HG03045 (cell line): ENCODE measurements at regions not wholly inside any gene's neighbourhood (a gene's known extent, or its start where the extent isn't known, plus 50 kb on each side); places are given as distances from the start of the nearest gene placed in this dataset.

Experiments used
- ATAC-seq: cut with Tn5 transposase; IDR thresholded peaks from one replicate; pipeline ENCODE4 v1.9.1; 2021; ENCODE audit warnings: mild to moderate bottlenecking, moderate library complexity; ENCODE audit not compliant: unreplicated experiment

- no peak for ATAC-seq
Observed at GRCh38 chr15:97718509-97718908, 242.0 kb upstream of the ARRDC4 start.

GRCh38 chr15:97728791-97729190, 231.7 kb upstream of the ARRDC4 start:
- no peak for ATAC-seq

- ATAC-seq: no peak
Observed at GRCh38 chr15:97729270-97729669, 231.2 kb upstream of the ARRDC4 start.

- no peak for ATAC-seq
Observed at GRCh38 chr15:97730315-97730714, 230.2 kb upstream of the ARRDC4 start.

GRCh38 chr15:97731859-97732258, 228.6 kb upstream of the ARRDC4 start:
- no peak for ATAC-seq

GRCh38 chr15:97733373-97733772, 227.1 kb upstream of the ARRDC4 start:
- no peak for ATAC-seq

GRCh38 chr15:97736748-97737147, 223.8 kb upstream of the ARRDC4 start:
- ATAC-seq: no peak

- ATAC-seq: peak; percentile 82
Observed at GRCh38 chr15:97745481-97746071, 214.9 kb upstream of the ARRDC4 start.

- no peak for ATAC-seq
Observed at GRCh38 chr15:97747342-97747741, 213.2 kb upstream of the ARRDC4 start.

GRCh38 chr15:97748576-97748975, 211.9 kb upstream of the ARRDC4 start:
- no peak for ATAC-seq

GRCh38 chr15:97750060-97750459, 210.4 kb upstream of the ARRDC4 start:
- no peak for ATAC-seq

- ATAC-seq: no peak
Observed at GRCh38 chr15:97755726-97756125, 204.8 kb upstream of the ARRDC4 start.

GRCh38 chr15:97759363-97759762, 201.1 kb upstream of the ARRDC4 start:
- ATAC-seq: no peak

- no peak for ATAC-seq
Observed at GRCh38 chr15:97761110-97761509, 199.4 kb upstream of the ARRDC4 start.

GRCh38 chr15:97783240-97783639, 177.3 kb upstream of the ARRDC4 start:
- no peak for ATAC-seq

- no peak for ATAC-seq
Observed at GRCh38 chr15:97786741-97787140, 173.8 kb upstream of the ARRDC4 start.

- ATAC-seq: no peak
Observed at GRCh38 chr15:97790180-97790579, 170.3 kb upstream of the ARRDC4 start.

- no peak for ATAC-seq
Observed at GRCh38 chr15:97791824-97792792, 168.4 kb upstream of the ARRDC4 start.

- no peak for ATAC-seq
Observed at GRCh38 chr15:97804950-97805349, 155.6 kb upstream of the ARRDC4 start.

- no peak for ATAC-seq
Observed at GRCh38 chr15:97806766-97807165, 153.7 kb upstream of the ARRDC4 start.

- ATAC-seq: no peak
Observed at GRCh38 chr15:97815835-97816234, 144.7 kb upstream of the ARRDC4 start.

GRCh38 chr15:97817276-97817890, 143.1 kb upstream of the ARRDC4 start:
- no peak for ATAC-seq
